ENCODE measurements at regions not wholly inside any gene's neighbourhood (a gene's known extent, or its start where the extent isn't known, plus 50 kb on each side); places are given as distances from the start of the nearest gene placed in this dataset.
A peak's percentile ranks its signal among the peaks of the same experiment; 100 is the strongest.

DNA sequence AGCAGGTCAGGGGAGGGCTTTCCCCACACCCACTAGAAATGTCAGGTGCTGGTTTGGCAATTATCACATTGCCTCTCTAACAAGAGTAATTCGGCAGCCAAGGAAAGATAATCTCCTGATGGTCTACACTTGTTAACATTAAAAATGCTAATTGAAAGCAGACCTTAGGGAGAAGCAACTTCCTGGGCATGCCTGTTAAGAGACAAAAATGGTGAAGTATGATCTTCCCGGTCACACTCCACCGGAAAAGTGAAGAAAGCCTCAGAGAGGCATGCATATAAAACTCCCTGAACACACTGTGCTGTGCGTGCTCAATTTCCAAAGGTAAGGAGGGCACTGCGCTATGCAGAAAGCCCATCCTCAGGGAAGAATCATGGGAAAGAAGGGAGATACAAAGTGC, 244.3 kb downstream of the FAM170A start:
- DNase-seq, result no peak
- Histone ChIP-seq H4K8ac (ENCODE audit: low read depth, low read length) (no peak overlapping the region), H3K9ac (ENCODE audit: low read length) (no peak overlapping the region), H3K36me3 (ENCODE audit: control insufficient read depth, insufficient read depth, low read length) (no peaks in the 10 kb centered on the region), H2BK5ac (ENCODE audit: low read length) (no peak overlapping the region), H3K4me3 (ENCODE audit: low read length) (no peak overlapping the region), H3K4ac (ENCODE audit: low read depth, low read length) (no peak overlapping the region), H3K4me1 (ENCODE audit: control insufficient read depth, low read depth, low read length) (no peaks in the 10 kb centered on the region), H3K18ac (ENCODE audit: low read length) (no peak overlapping the region), H2BK120ac (ENCODE audit: low read depth, low read length) (no peak overlapping the region), H3K27ac (ENCODE audit: low read depth, low read length) (no peak overlapping the region), H2BK15ac (replicated peaks; ENCODE audit: low read depth) (no peak overlapping the region), H3K4me2 (ENCODE audit: low read length) (no peak overlapping the region), H3K23ac (ENCODE audit: low read length) (no peak overlapping the region), H3K79me2 (ENCODE audit: control insufficient read depth, insufficient read depth, low read length) (no peaks in the 10 kb centered on the region), H2AK5ac (ENCODE audit: low read length) (no peak overlapping the region), H4K5ac (ENCODE audit: low read length) (no peak overlapping the region), H3K56ac (ENCODE audit: low read length) (no peak overlapping the region), H3K79me1 (ENCODE audit: low read length) (no peaks in the 10 kb centered on the region), H3K27me3 (ENCODE audit: insufficient read depth, low read length, poor library complexity) (no peaks in the 10 kb centered on the region)
- WGBS (ENCODE audit: extremely low coverage, insufficient coverage, low lambda C conversion rate), result no CpG with 5 or more reads among the region's 5 CpGs

DNA sequence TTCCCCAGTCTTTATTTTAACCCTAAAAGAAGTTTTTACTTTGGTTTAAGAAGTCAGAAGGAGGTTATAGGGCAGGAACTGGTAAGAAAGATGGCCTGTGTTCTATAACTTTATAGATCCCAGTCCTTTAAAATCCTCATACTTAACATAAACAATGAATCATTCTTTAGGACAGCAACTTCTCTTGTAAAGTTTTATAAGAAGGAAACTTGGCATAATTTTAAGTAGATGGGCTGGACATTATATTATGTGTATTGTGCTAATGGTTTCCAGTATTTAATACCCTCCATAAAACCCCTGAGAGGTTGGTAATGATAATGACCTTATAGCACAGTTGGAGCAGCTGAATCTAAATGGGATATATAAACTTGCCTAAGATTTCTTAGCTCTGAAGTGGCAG, 247.2 kb downstream of the FAM170A start:
- Histone ChIP-seq H3K79me2 (ENCODE audit: control insufficient read depth, insufficient read depth, low read length) (no peaks in the 10 kb centered on the region), H3K27me3 (ENCODE audit: insufficient read depth, low read length, poor library complexity) (no peaks in the 10 kb centered on the region), H3K4me1 (ENCODE audit: control insufficient read depth, low read depth, low read length) (no peaks in the 10 kb centered on the region), H4K5ac (ENCODE audit: low read length) (no peak overlapping the region), H2AK5ac (ENCODE audit: low read length) (no peak overlapping the region), H2BK15ac (replicated peaks; ENCODE audit: low read depth) (no peak overlapping the region), H3K9ac (ENCODE audit: low read length) (no peak overlapping the region), H3K36me3 (ENCODE audit: control insufficient read depth, insufficient read depth, low read length) (no peaks in the 10 kb centered on the region), H3K18ac (ENCODE audit: low read length) (no peak overlapping the region), H3K56ac (ENCODE audit: low read length) (no peak overlapping the region), H3K4me2 (ENCODE audit: low read length) (no peak overlapping the region), H2BK120ac (ENCODE audit: low read depth, low read length) (no peak overlapping the region), H4K8ac (ENCODE audit: low read depth, low read length) (no peak overlapping the region), H3K23ac (ENCODE audit: low read length) (no peak overlapping the region), H2BK5ac (ENCODE audit: low read length) (no peak overlapping the region), H3K4ac (ENCODE audit: low read depth, low read length) (no peak overlapping the region), H3K4me3 (ENCODE audit: low read length) (no peak overlapping the region), H3K79me1 (ENCODE audit: low read length) (no peaks in the 10 kb centered on the region), H3K27ac (ENCODE audit: low read depth, low read length) (no peak overlapping the region)
- DNase-seq, result no peak

DNA sequence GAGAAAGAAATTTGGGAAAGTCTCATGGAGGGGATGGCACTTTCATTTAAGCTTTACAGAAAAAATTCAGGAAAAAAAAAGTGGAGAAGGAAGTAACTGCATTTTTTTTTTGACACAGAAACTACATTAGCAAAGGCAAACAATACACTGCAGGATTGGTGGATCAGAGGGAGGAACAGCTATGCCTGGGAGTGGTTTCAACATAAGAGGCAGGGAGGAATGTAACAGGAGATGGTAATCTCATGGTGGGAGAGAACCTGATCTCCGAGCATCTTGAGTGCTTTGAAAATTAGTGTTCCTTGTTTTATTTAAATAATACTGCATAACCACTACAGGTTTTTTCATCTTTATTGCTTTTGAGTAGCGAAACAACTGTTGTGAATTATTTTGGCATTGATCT, 249.4 kb downstream of the FAM170A start:
- Histone ChIP-seq H3K4me1 (ENCODE audit: control insufficient read depth, low read depth, low read length) (no peaks in the 10 kb centered on the region), H3K27ac (ENCODE audit: low read depth, low read length) (no peak overlapping the region), H3K79me2 (ENCODE audit: control insufficient read depth, insufficient read depth, low read length) (no peaks in the 10 kb centered on the region)

DNA sequence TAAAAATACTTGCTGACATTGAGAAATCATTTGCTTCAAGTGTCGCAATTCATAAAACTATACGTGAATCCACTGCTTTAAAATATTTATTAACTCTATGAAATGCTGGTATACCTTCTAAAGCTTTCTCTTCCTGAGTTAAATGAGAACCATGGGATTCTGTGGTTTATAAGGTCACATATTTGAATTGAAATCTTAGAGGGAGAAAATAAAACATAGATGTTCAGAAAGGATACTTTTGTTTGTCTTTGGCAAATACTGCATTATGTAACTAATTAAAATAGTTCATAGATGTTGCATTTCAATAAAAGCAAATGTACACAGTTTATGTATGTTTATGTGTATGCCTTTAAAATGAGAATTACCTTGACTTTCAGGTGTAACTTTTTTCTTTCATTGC, 250.1 kb downstream of the FAM170A start:
- H3K23ac ChIP-seq (ENCODE audit: low read length), result no peak overlapping the region
- no peaks in the 10 kb centered on the region for H3K79me2 ChIP-seq (ENCODE audit: control insufficient read depth, insufficient read depth, low read length)
- no peak overlapping the region for H4K8ac ChIP-seq (ENCODE audit: low read depth, low read length)
- H3K79me1 ChIP-seq (ENCODE audit: low read length), result no peaks in the 10 kb centered on the region
- no peak for DNase-seq
- H4K5ac ChIP-seq (ENCODE audit: low read length), result no peak overlapping the region
- no peak overlapping the region for H2BK120ac ChIP-seq (ENCODE audit: low read depth, low read length)
- H3K4me1 ChIP-seq (ENCODE audit: control insufficient read depth, low read depth, low read length), result no peaks in the 10 kb centered on the region
- no peak overlapping the region for H3K9ac ChIP-seq (ENCODE audit: low read length)
- no peaks in the 10 kb centered on the region for H3K36me3 ChIP-seq (ENCODE audit: control insufficient read depth, insufficient read depth, low read length)
- H3K4me2 ChIP-seq (ENCODE audit: low read length), result no peak overlapping the region
- H3K56ac ChIP-seq (ENCODE audit: low read length), result no peak overlapping the region
- no peak overlapping the region for H3K4me3 ChIP-seq (ENCODE audit: low read length)
- no peak overlapping the region for H3K4ac ChIP-seq (ENCODE audit: low read depth, low read length)
- no peak overlapping the region for H3K27ac ChIP-seq (ENCODE audit: low read depth, low read length)
- H3K27me3 ChIP-seq (ENCODE audit: insufficient read depth, low read length, poor library complexity), result no peaks in the 10 kb centered on the region
- H2BK15ac ChIP-seq (replicated peaks; ENCODE audit: low read depth), result no peak overlapping the region
- H2AK5ac ChIP-seq (ENCODE audit: low read length), result no peak overlapping the region
- WGBS (ENCODE audit: extremely low coverage, insufficient coverage, low lambda C conversion rate), result no CpG with 5 or more reads among the region's 2 CpGs
- H2BK5ac ChIP-seq (ENCODE audit: low read length), result no peak overlapping the region
- no peak overlapping the region for H3K18ac ChIP-seq (ENCODE audit: low read length)

More for the DNA sequence above, 249.4 kb downstream of the FAM170A start:
- Histone ChIP-seq H3K27me3 (ENCODE audit: insufficient read depth, low read length, poor library complexity) (no peaks in the 10 kb centered on the region), H4K8ac (ENCODE audit: low read depth, low read length) (no peak overlapping the region), H2AK5ac (ENCODE audit: low read length) (no peak overlapping the region), H2BK15ac (replicated peaks; ENCODE audit: low read depth) (no peak overlapping the region), H3K56ac (ENCODE audit: low read length) (no peak overlapping the region), H3K79me1 (ENCODE audit: low read length) (no peaks in the 10 kb centered on the region), H3K18ac (ENCODE audit: low read length) (no peak overlapping the region), H3K9ac (ENCODE audit: low read length) (no peak overlapping the region), H3K4me3 (ENCODE audit: low read length) (no peak overlapping the region), H3K4ac (ENCODE audit: low read depth, low read length) (no peak overlapping the region), H4K5ac (ENCODE audit: low read length) (no peak overlapping the region), H3K4me2 (ENCODE audit: low read length) (no peak overlapping the region), H3K23ac (ENCODE audit: low read length) (no peak overlapping the region), H3K36me3 (ENCODE audit: control insufficient read depth, insufficient read depth, low read length) (no peaks in the 10 kb centered on the region), H2BK120ac (ENCODE audit: low read depth, low read length) (no peak overlapping the region), H2BK5ac (ENCODE audit: low read length) (no peak overlapping the region)
- no CpG with 5 or more reads among the region's 2 CpGs for WGBS (ENCODE audit: extremely low coverage, insufficient coverage, low lambda C conversion rate)
- DNase-seq, result peak; percentile 90

DNA sequence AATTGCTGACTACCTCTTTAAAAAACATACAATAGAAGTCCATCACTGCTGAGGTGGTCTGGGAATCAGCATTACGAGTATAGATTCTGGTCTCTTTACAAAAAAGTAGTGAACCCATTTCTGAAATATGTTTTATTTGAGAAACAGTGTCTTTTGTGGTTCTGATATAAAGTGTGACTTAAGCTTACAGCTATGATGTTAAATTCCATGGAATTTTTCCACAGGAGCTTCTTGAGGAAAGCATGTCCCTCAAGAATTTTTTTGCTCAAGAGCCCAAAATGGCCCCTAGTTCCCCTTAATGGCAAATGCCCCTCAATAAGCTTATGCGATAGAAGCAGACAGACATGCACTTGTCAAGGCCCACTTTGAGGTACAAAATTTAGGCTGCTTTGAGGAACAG, 265.7 kb downstream of the FAM170A start:
- no peak overlapping the region for H3K18ac ChIP-seq (ENCODE audit: low read length)
- no peak overlapping the region for H4K8ac ChIP-seq (ENCODE audit: low read depth, low read length)
- no peak overlapping the region for H3K4me2 ChIP-seq (ENCODE audit: low read length)
- no peak overlapping the region for H3K23ac ChIP-seq (ENCODE audit: low read length)
- no peak overlapping the region for H3K4ac ChIP-seq (ENCODE audit: low read depth, low read length)
- no peaks in the 10 kb centered on the region for H3K79me2 ChIP-seq (ENCODE audit: control insufficient read depth, insufficient read depth, low read length)
- H4K5ac ChIP-seq (ENCODE audit: low read length), result no peak overlapping the region
- H2BK5ac ChIP-seq (ENCODE audit: low read length), result peak overlapping the region; percentile 40
- H2AK5ac ChIP-seq (ENCODE audit: low read length), result no peak overlapping the region
- no peak for DNase-seq
- peak overlapping the region; percentile 38 for H3K56ac ChIP-seq (ENCODE audit: low read length)
- no CpG with 5 or more reads among the region's 2 CpGs for WGBS (ENCODE audit: extremely low coverage, insufficient coverage, low lambda C conversion rate)
- peaks cover 2% of the 10 kb centered on the region for H3K4me1 ChIP-seq (ENCODE audit: control insufficient read depth, low read depth, low read length)
- no peak overlapping the region for H3K27ac ChIP-seq (ENCODE audit: low read depth, low read length)
- H3K9ac ChIP-seq (ENCODE audit: low read length), result no peak overlapping the region
- peak overlapping the region; percentile 57 for H2BK15ac ChIP-seq (replicated peaks; ENCODE audit: low read depth)
- H3K36me3 ChIP-seq (ENCODE audit: control insufficient read depth, insufficient read depth, low read length), result no peaks in the 10 kb centered on the region
- H3K79me1 ChIP-seq (ENCODE audit: low read length), result no peaks in the 10 kb centered on the region
- no peak overlapping the region for H3K4me3 ChIP-seq (ENCODE audit: low read length)
- H3K27me3 ChIP-seq (ENCODE audit: insufficient read depth, low read length, poor library complexity), result no peaks in the 10 kb centered on the region
- no peak overlapping the region for H2BK120ac ChIP-seq (ENCODE audit: low read depth, low read length)

DNA sequence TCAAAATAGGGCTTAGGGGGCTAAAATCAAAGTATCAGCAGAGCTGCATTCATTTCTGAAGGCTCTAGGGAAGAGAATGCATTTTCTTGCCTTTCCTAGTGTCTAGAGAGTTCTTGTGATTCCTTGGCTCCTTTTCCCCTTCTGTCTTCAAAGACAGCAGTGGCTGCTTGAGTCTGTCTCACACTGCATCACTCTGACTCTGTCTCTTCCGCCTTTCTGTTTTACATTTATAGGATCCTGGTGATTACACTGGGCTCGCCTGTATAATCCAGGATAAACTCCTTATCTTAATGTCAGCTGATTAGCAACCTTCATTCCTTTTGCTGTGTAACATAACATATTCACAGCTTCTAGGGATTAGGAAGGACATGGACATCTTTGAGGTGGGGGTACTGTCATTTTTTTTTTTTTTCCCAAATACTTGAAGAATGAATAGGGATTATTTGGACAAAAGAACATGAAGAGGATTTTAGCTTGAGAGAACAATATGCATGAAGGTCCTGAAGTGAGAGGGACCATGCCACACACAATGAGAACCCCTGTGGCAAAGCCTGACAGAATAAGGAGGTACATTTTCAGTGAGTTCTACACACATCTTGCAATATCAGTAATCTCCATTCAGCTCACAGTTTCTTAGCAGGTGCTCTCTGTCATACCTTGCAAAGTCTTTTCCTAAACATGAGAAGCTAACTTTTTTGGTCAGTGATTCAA, 267.6 kb downstream of the FAM170A start:
- Histone ChIP-seq H2BK5ac (ENCODE audit: low read length) (no peak overlapping the region), H3K27ac (ENCODE audit: low read depth, low read length) (no peak overlapping the region), H3K56ac (ENCODE audit: low read length) (peak overlapping the region; percentile 44), H3K4me3 (ENCODE audit: low read length) (no peak overlapping the region), H2BK120ac (ENCODE audit: low read depth, low read length) (no peak overlapping the region), H3K18ac (ENCODE audit: low read length) (peak overlapping the region; percentile 51), H3K79me1 (ENCODE audit: low read length) (no peaks in the 10 kb centered on the region), H3K4me2 (ENCODE audit: low read length) (no peak overlapping the region), H3K36me3 (ENCODE audit: control insufficient read depth, insufficient read depth, low read length) (no peaks in the 10 kb centered on the region), H3K9ac (ENCODE audit: low read length) (no peak overlapping the region), H4K8ac (ENCODE audit: low read depth, low read length) (no peak overlapping the region), H2AK5ac (ENCODE audit: low read length) (no peak overlapping the region), H3K4ac (ENCODE audit: low read depth, low read length) (no peak overlapping the region), H3K27me3 (ENCODE audit: insufficient read depth, low read length, poor library complexity) (no peaks in the 10 kb centered on the region), H3K79me2 (ENCODE audit: control insufficient read depth, insufficient read depth, low read length) (no peaks in the 10 kb centered on the region), H3K23ac (ENCODE audit: low read length) (no peak overlapping the region), H2BK15ac (replicated peaks; ENCODE audit: low read depth) (no peak overlapping the region), H4K5ac (ENCODE audit: low read length) (no peak overlapping the region), H3K4me1 (ENCODE audit: control insufficient read depth, low read depth, low read length) (peaks cover 2% of the 10 kb centered on the region)
- WGBS (ENCODE audit: extremely low coverage, insufficient coverage, low lambda C conversion rate), result no CpG with 5 or more reads among the region's 2 CpGs
- DNase-seq, result peak; percentile 85

Data from mesendoderm (in vitro differentiated cells).